OCI-LY7 (cell line): ENCODE measurements at regions not wholly inside any gene's neighbourhood (a gene's known extent, or its start where the extent isn't known, plus 50 kb on each side); places are given as distances from the start of the nearest gene placed in this dataset.

ENCODE experiments used
- BruUV-seq: library from RNA; stranded (reverse); fragments of 400-500 nt; replicated peaks from 2 replicates; lab custom pipeline; 2021; lab: Mats Ljungman, UMichigan
- CTCF ChIA-PET: fragments of 300-600 bp; sonication (Branson Sonifier 250); formaldehyde crosslinking; loops from one replicate; lab custom pipeline; 2022; ENCODE audit warnings: antibody characterized with exemption; ENCODE audit not compliant: unreplicated experiment; lab: Charles Lee
- POLR2A ChIA-PET: fragments of 300-600 bp; sonication (Branson Sonifier 250); formaldehyde crosslinking; loops from one replicate; lab custom pipeline; 2022; ENCODE audit warnings: antibody characterized with exemption; lab: Charles Lee
- DNase-seq: peaks from one replicate; pipeline ENCODE4 v3.0.0-alpha.2; 2015; ENCODE audit warnings: low spot score
- H2AFZ ChIP-seq: fragments of 200-600 bp; sonication (generic), shearing (Covaris generic); 2 replicates; pipeline ENCODE4 v1.6.1; 2014; ENCODE audit warnings: mild to moderate bottlenecking, antibody characterized with exemption, low read length, moderate library complexity
- H3K27ac ChIP-seq: fragments of 200-600 bp; sonication (generic); 2 replicates; pipeline ENCODE4 v1.5.1; 2014; ENCODE audit warnings: mixed run types, low read depth, mild to moderate bottlenecking, moderate library complexity, low read length, inconsistent platforms; ENCODE audit not compliant: poor library complexity, severe bottlenecking
- H3K36me3 ChIP-seq: fragments of 200-600 bp; sonication (generic); 2 replicates; pipeline ENCODE4 v1.6.1; 2014; ENCODE audit warnings: mild to moderate bottlenecking, antibody characterized with exemption, low read length, moderate library complexity, mixed read lengths; ENCODE audit not compliant: insufficient read depth
- H3K4me1 ChIP-seq: fragments of 200-600 bp; sonication (generic); 2 replicates; pipeline ENCODE4 v1.5.1; 2014; ENCODE audit warnings: mild to moderate bottlenecking, low read length; ENCODE audit not compliant: insufficient read depth, poor library complexity, severe bottlenecking
- H3K4me2 ChIP-seq: fragments of 200-600 bp; sonication (generic); 2 replicates; pipeline ENCODE4 v1.6.1; 2014; ENCODE audit warnings: mild to moderate bottlenecking, low read length
- H3K4me3 ChIP-seq: fragments of 200-600 bp; sonication (generic); 2 replicates; pipeline ENCODE4 v1.5.1; 2014; ENCODE audit warnings: mild to moderate bottlenecking, low read depth, low read length; ENCODE audit not compliant: poor library complexity, severe bottlenecking
- H3K79me2 ChIP-seq: fragments of 200-600 bp; sonication (generic); 2 replicates; pipeline ENCODE4 v1.6.1; 2016; ENCODE audit warnings: low read depth, mild to moderate bottlenecking, low read length, moderate library complexity, mixed read lengths; ENCODE audit not compliant: insufficient read depth
- H3K9me2 ChIP-seq: fragments of 200-600 bp; sonication (generic); 2 replicates; pipeline ENCODE4 v1.6.1; 2016; ENCODE audit warnings: mild to moderate bottlenecking, low read length, mixed read lengths; ENCODE audit not compliant: insufficient read depth
- H3K9me3 ChIP-seq: fragments of 200-600 bp; sonication (generic); 2 replicates; pipeline ENCODE4 v1.6.1; 2014; ENCODE audit warnings: mild to moderate bottlenecking, mixed run types, low read length, mixed read lengths
- H4K20me1 ChIP-seq: fragments of 200-600 bp; sonication (generic); 2 replicates; pipeline ENCODE4 v1.6.1; 2014; ENCODE audit warnings: mild to moderate bottlenecking, antibody characterized with exemption, low read length, moderate library complexity, mixed read lengths; ENCODE audit not compliant: insufficient read depth
- EZH2phosphoT487 ChIP-seq: fragments of 200-600 bp; sonication (generic); IDR thresholded peaks from 2 replicates; pipeline ENCODE4 v1.6.1; 2018; ENCODE audit warnings: low read depth, borderline replicate concordance, mild to moderate bottlenecking, mixed run types, antibody characterized with exemption, low read length, moderate library complexity, mixed read lengths
- intact Hi-C: fragments of 100-400 bp; cut with micrococcal nuclease; formaldehyde crosslinking; loops from one replicate; pipeline ENCODE4 v1.10.0; 2022; ENCODE audit not compliant: unreplicated experiment
- TF ChIP-seq, protein P1 (sequence below): fragments of 200-600 bp; sonication (generic); conservative IDR thresholded peaks from 2 replicates; pipeline ENCODE4 v1.5.1; 2014; ENCODE audit warnings: mild to moderate bottlenecking, antibody characterized with exemption, low read length, moderate library complexity, mixed read lengths

DNA sequence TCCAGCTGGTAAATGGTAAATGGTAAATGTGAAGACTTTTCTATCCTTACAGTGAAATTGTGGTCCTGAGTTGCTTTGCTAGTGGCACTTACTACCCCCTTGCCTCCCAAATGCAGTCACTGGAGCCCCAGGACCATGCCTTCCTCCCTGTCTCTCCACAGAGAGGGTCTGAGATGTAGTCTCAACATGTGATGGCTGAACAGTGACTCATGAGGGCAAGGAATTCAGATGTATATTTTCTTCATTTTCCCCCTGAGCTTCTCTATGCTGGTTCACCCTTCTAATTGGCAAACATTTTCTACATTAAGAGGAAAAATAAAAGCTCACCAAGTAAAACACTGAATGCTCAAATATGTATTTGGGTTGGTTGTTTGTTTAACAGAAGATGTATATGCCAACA lies 232.0 kb downstream of the SH3BP4 start:
- intact Hi-C loops = no loop called here
- Histone ChIP-seq H3K4me3 (no peak overlapping the region), H3K27ac (no peak overlapping the region), H3K79me2 (no peaks in the 10 kb centered on the region), H3K9me2 (no peaks in the 10 kb centered on the region), H4K20me1 (no peaks in the 10 kb centered on the region), H3K4me2 (no peak overlapping the region), H2AFZ (no peak overlapping the region), H3K4me1 (no peaks in the 10 kb centered on the region), H3K9me3 (no peaks in the 10 kb centered on the region), H3K36me3 (no peaks in the 10 kb centered on the region)
- ChIA-PET POLR2A (interaction anchor here (0.8 kb wide), 1 partner anchor 357 kb away, joined by 3 read pairs; no protein-coding TSS in a partner anchor), CTCF (no interaction called here)
- BruUV-seq = no TSS peak
- TF ChIP-seq EZH2phosphoT487 = no peak
- TF ChIP-seq, protein P1, sequence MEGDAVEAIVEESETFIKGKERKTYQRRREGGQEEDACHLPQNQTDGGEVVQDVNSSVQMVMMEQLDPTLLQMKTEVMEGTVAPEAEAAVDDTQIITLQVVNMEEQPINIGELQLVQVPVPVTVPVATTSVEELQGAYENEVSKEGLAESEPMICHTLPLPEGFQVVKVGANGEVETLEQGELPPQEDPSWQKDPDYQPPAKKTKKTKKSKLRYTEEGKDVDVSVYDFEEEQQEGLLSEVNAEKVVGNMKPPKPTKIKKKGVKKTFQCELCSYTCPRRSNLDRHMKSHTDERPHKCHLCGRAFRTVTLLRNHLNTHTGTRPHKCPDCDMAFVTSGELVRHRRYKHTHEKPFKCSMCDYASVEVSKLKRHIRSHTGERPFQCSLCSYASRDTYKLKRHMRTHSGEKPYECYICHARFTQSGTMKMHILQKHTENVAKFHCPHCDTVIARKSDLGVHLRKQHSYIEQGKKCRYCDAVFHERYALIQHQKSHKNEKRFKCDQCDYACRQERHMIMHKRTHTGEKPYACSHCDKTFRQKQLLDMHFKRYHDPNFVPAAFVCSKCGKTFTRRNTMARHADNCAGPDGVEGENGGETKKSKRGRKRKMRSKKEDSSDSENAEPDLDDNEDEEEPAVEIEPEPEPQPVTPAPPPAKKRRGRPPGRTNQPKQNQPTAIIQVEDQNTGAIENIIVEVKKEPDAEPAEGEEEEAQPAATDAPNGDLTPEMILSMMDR = no peak
- DNase-seq = no peak

DNA sequence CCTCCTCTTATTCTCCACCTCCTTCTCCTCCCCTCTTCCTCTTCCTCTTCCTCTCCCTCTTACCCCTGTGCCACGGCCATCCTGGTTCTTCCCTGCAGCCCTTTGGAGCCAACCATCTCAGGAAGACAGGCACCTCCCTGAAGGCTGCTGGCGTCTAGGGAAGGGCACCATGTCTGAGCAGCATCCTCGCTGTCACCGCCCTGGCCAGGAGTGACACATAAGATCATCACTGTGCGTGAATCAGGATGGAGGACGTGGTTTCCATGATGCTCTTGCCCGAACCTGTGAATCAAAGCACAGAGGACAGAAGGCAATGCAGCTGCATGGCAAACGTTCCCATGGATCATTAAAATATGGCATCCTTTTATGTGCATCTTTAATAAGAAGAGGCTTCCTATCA lies 236.0 kb downstream of the SH3BP4 start:
- TF ChIP-seq, protein P1 = no peak
- no peak for TF ChIP-seq EZH2phosphoT487
- Histone ChIP-seq H3K9me3 (no peaks in the 10 kb centered on the region), H3K79me2 (no peaks in the 10 kb centered on the region), H3K4me3 (no peak overlapping the region), H2AFZ (no peak overlapping the region), H4K20me1 (no peaks in the 10 kb centered on the region), H3K36me3 (no peaks in the 10 kb centered on the region), H3K27ac (no peak overlapping the region), H3K9me2 (no peaks in the 10 kb centered on the region), H3K4me1 (no peaks in the 10 kb centered on the region), H3K4me2 (no peak overlapping the region)
- BruUV-seq = no TSS peak
- CTCF ChIA-PET = no interaction called here
- POLR2A ChIA-PET = no interaction called here
- intact Hi-C loops = no loop called here
- DNase-seq = no peak

- TF ChIP-seq, protein P1 = no peak
- TF ChIP-seq EZH2phosphoT487 = no peak
- no peaks in the 10 kb centered on the region for H4K20me1 ChIP-seq
Measured at GRCh38 chr2:235191486-235191885, 239.7 kb downstream of the SH3BP4 start.

More at GRCh38 chr2:235191486-235191885, 239.7 kb downstream of the SH3BP4 start:
- Histone ChIP-seq H3K4me2 (no peak overlapping the region), H3K4me1 (no peaks in the 10 kb centered on the region), H3K4me3 (no peak overlapping the region), H3K9me2 (no peaks in the 10 kb centered on the region), H2AFZ (no peak overlapping the region), H3K79me2 (no peaks in the 10 kb centered on the region), H3K27ac (no peak overlapping the region), H3K9me3 (no peaks in the 10 kb centered on the region), H3K36me3 (no peaks in the 10 kb centered on the region)
- CTCF ChIA-PET = interaction anchor here (0.6 kb wide), 1 partner anchor 510 kb away, joined by 3 read pairs; no protein-coding TSS in a partner anchor
- POLR2A ChIA-PET = no interaction called here
- intact Hi-C loops = no loop called here
- DNase-seq = no peak
- BruUV-seq = no TSS peak
